Trophoblast cell (in vitro differentiated cells and primary cell): ENCODE measurements at regions not wholly inside any gene's neighbourhood (a gene's known extent, or its start where the extent isn't known, plus 50 kb on each side); places are given as distances from the start of the nearest gene placed in this dataset.

Experiments used
- DNase-seq, 2 donors: peaks; one replicate each; pipeline ENCODE4 v3.0.0-alpha.2; 2016
- H2AFZ ChIP-seq: 2 replicates; pipeline ENCODE4 v1.6.1; 2013; ENCODE audit warnings: low read length, moderate library complexity, mild to moderate bottlenecking; ENCODE audit not compliant: insufficient read depth, poor library complexity
- H2AK5ac ChIP-seq: 2 replicates; pipeline ENCODE4 v1.6.1; 2013; ENCODE audit warnings: mild to moderate bottlenecking, low read length
- H2BK120ac ChIP-seq: 2 replicates; pipeline ENCODE4 v1.6.1; 2013; ENCODE audit warnings: low read length, mild to moderate bottlenecking, moderate library complexity; ENCODE audit not compliant: insufficient read depth, poor library complexity
- H2BK12ac ChIP-seq: 2 replicates; pipeline ENCODE4 v1.6.1; 2013; ENCODE audit warnings: mild to moderate bottlenecking, low read length, moderate library complexity
- H2BK5ac ChIP-seq: 2 replicates; pipeline ENCODE4 v1.6.1; 2013; ENCODE audit warnings: low read length, low read depth, moderate library complexity, mild to moderate bottlenecking; ENCODE audit not compliant: poor library complexity
- H3K14ac ChIP-seq: 2 replicates; pipeline ENCODE4 v1.6.1; 2013; ENCODE audit warnings: mild to moderate bottlenecking, low read length
- H3K18ac ChIP-seq: 2 replicates; pipeline ENCODE4 v1.6.1; 2013; ENCODE audit warnings: mild to moderate bottlenecking, low read length
- H3K23ac ChIP-seq: 2 replicates; pipeline ENCODE4 v1.6.1; 2013; ENCODE audit warnings: low read length
- H3K27ac ChIP-seq: 2 replicates; pipeline ENCODE4 v1.5.1; 2013; ENCODE audit warnings: low read depth, mild to moderate bottlenecking, inconsistent platforms, low read length, moderate library complexity
- H3K27me3 ChIP-seq: 2 replicates; pipeline ENCODE4 v1.6.1; 2013; ENCODE audit warnings: inconsistent platforms, mild to moderate bottlenecking, low read length, moderate library complexity; ENCODE audit not compliant: insufficient read depth
- H3K36me3 ChIP-seq, 2 experiments: 1 replicate in 1 of 2; 2 replicates in 1 of 2; pipeline ENCODE4 v1.6.1; 2013; ENCODE audit warnings: low read length in 2 of 2, mild to moderate bottlenecking in 2 of 2, moderate library complexity in 1 of 2; ENCODE audit not compliant: insufficient read depth in 2 of 2, control insufficient read depth in 1 of 2
- H3K4ac ChIP-seq: 2 replicates; pipeline ENCODE4 v1.6.1; 2013; ENCODE audit warnings: low read depth, mild to moderate bottlenecking, low read length, moderate library complexity
- H3K4me1 ChIP-seq, 2 experiments: 1 replicate in 1 of 2; 2 replicates in 1 of 2; pipeline ENCODE4 v1.6.1; 2013; ENCODE audit warnings: low read length in 2 of 2, mild to moderate bottlenecking in 2 of 2, moderate library complexity in 1 of 2; ENCODE audit not compliant: insufficient read depth in 2 of 2, control insufficient read depth in 1 of 2
- H3K4me2 ChIP-seq: 2 replicates; pipeline ENCODE4 v1.6.1; 2013; ENCODE audit warnings: inconsistent platforms, mild to moderate bottlenecking, low read length, moderate library complexity
- H3K4me3 ChIP-seq: 2 replicates; pipeline ENCODE4 v1.5.1; 2013; ENCODE audit warnings: mild to moderate bottlenecking, low read depth, low read length, inconsistent platforms
- H3K79me1 ChIP-seq: one replicate; pipeline ENCODE4 v1.6.1; 2013; ENCODE audit warnings: low read length
- H3K79me2 ChIP-seq: 2 replicates; pipeline ENCODE4 v1.6.1; 2013; ENCODE audit warnings: low read length, mild to moderate bottlenecking; ENCODE audit not compliant: control insufficient read depth, insufficient read depth, poor library complexity
- H3K9ac ChIP-seq: 2 replicates; pipeline ENCODE4 v1.6.1; 2013; ENCODE audit warnings: mild to moderate bottlenecking, low read length
- H3K9me3 ChIP-seq: 2 replicates; pipeline ENCODE4 v1.6.1; 2013; ENCODE audit warnings: low read depth, mild to moderate bottlenecking, control low read depth, inconsistent platforms, low read length; ENCODE audit not compliant: insufficient read depth
- H4K12ac ChIP-seq: 2 replicates; pipeline ENCODE4 v1.6.1; 2013; ENCODE audit warnings: low read depth, mild to moderate bottlenecking, low read length, moderate library complexity
- H4K8ac ChIP-seq: 2 replicates; pipeline ENCODE4 v1.6.1; 2013; ENCODE audit warnings: low read depth, mild to moderate bottlenecking, low read length, moderate library complexity
- H4K91ac ChIP-seq: one replicate; pipeline ENCODE4 v1.6.1; 2013; ENCODE audit warnings: low read depth, mild to moderate bottlenecking, low read length, moderate library complexity
- WGBS: extraction: QIAGEN DNeasy Blood & Tissue Kit; methylation state at CpG from one replicate; pipeline ENCODE4 v1.1.7; 2013; ENCODE audit warnings: missing lambda C conversion rate; ENCODE audit not compliant: insufficient read length, insufficient coverage; ENCODE audit errors: extremely low coverage; 5-methylcytosine and 5-hydroxymethylcytosine counted together

GRCh38 chr11:107198490-107199007 is 180.3 kb upstream of the GUCY1A2 start:
- Histone ChIP-seq H2AK5ac (no peak overlapping the region), H3K27me3 (no peaks in the 10 kb centered on the region), H2AFZ (no peak overlapping the region), H3K4me3 (no peak overlapping the region), H2BK12ac (no peak overlapping the region), H3K79me2 (no peaks in the 10 kb centered on the region), H4K12ac (no peak overlapping the region), H3K18ac (no peak overlapping the region), H4K8ac (no peak overlapping the region), H3K9ac (no peak overlapping the region), H4K91ac (no peak overlapping the region), H3K14ac (no peak overlapping the region), H3K4ac (no peak overlapping the region), H3K27ac (no peak overlapping the region), H3K4me2 (no peak overlapping the region), H3K9me3 (no peaks in the 10 kb centered on the region), H3K4me1 (no peaks in the 10 kb centered on the region), H2BK120ac (no peak overlapping the region), H3K36me3 (no peaks in the 10 kb centered on the region), H3K23ac (no peak overlapping the region), H2BK5ac (no peak overlapping the region), H3K79me1 (no peaks in the 10 kb centered on the region)
- no CpG with 5 or more reads among the region's 1 CpG for WGBS
- DNase-seq, result no peak

GRCh38 chr11:107197932-107198331 is 179.7 kb upstream of the GUCY1A2 start:
- no peak overlapping the region for H3K9ac ChIP-seq
- H3K9me3 ChIP-seq, result no peaks in the 10 kb centered on the region
- no peak overlapping the region for H2BK5ac ChIP-seq
- H4K91ac ChIP-seq, result no peak overlapping the region
- H4K8ac ChIP-seq, result no peak overlapping the region
- H3K4me1 ChIP-seq, result no peaks in the 10 kb centered on the region
- H3K4ac ChIP-seq, result no peak overlapping the region
- no peak overlapping the region for H2BK12ac ChIP-seq
- DNase-seq, result no peak
- no peaks in the 10 kb centered on the region for H3K36me3 ChIP-seq
- no peak overlapping the region for H3K4me3 ChIP-seq
- no peak overlapping the region for H4K12ac ChIP-seq
- H3K18ac ChIP-seq, result no peak overlapping the region
- WGBS, result no CpG with 5 or more reads among the region's 2 CpGs
- no peak overlapping the region for H3K14ac ChIP-seq
- no peak overlapping the region for H2BK120ac ChIP-seq
- no peaks in the 10 kb centered on the region for H3K27me3 ChIP-seq
- H3K79me1 ChIP-seq, result no peaks in the 10 kb centered on the region
- no peaks in the 10 kb centered on the region for H3K79me2 ChIP-seq
- no peak overlapping the region for H3K23ac ChIP-seq
- H3K4me2 ChIP-seq, result no peak overlapping the region
- no peak overlapping the region for H3K27ac ChIP-seq
- H2AFZ ChIP-seq, result no peak overlapping the region
- H2AK5ac ChIP-seq, result no peak overlapping the region

- no peaks in the 10 kb centered on the region for H3K9me3 ChIP-seq
- H4K91ac ChIP-seq, result no peak overlapping the region
- H3K4me3 ChIP-seq, result no peak overlapping the region
- no peaks in the 10 kb centered on the region for H3K36me3 ChIP-seq
- H3K27ac ChIP-seq, result no peak overlapping the region
- no peak overlapping the region for H4K12ac ChIP-seq
- H3K23ac ChIP-seq, result no peak overlapping the region
- no peak overlapping the region for H3K9ac ChIP-seq
- H2AK5ac ChIP-seq, result no peak overlapping the region
- WGBS, result no CpG with 5 or more reads among the region's 1 CpG
- no peak overlapping the region for H3K4ac ChIP-seq
- H2BK12ac ChIP-seq, result no peak overlapping the region
- H2BK120ac ChIP-seq, result no peak overlapping the region
- no peaks in the 10 kb centered on the region for H3K27me3 ChIP-seq
- H4K8ac ChIP-seq, result no peak overlapping the region
- H3K79me1 ChIP-seq, result no peaks in the 10 kb centered on the region
- no peak overlapping the region for H2BK5ac ChIP-seq
- no peak overlapping the region for H3K18ac ChIP-seq
- H3K4me2 ChIP-seq, result no peak overlapping the region
- H3K14ac ChIP-seq, result no peak overlapping the region
- H3K79me2 ChIP-seq, result no peaks in the 10 kb centered on the region
- no peaks in the 10 kb centered on the region for H3K4me1 ChIP-seq
- no peak overlapping the region for H2AFZ ChIP-seq
- no peak for DNase-seq
These were observed 178.5 kb upstream of the GUCY1A2 start for GRCh38 chr11:107196732-107197131.

GRCh38 chr11:107184986-107185385 is 166.7 kb upstream of the GUCY1A2 start:
- H3K27me3 ChIP-seq, result no peaks in the 10 kb centered on the region
- no peak overlapping the region for H4K12ac ChIP-seq
- no peak overlapping the region for H3K18ac ChIP-seq
- H3K4me3 ChIP-seq, result no peak overlapping the region
- H2BK12ac ChIP-seq, result no peak overlapping the region
- no peak overlapping the region for H3K14ac ChIP-seq
- no peaks in the 10 kb centered on the region for H3K4me1 ChIP-seq
- no peaks in the 10 kb centered on the region for H3K79me2 ChIP-seq
- no peak overlapping the region for H4K8ac ChIP-seq
- H3K27ac ChIP-seq, result no peak overlapping the region
- H3K36me3 ChIP-seq, result no peaks in the 10 kb centered on the region
- H3K9ac ChIP-seq, result no peak overlapping the region
- H3K23ac ChIP-seq, result no peak overlapping the region
- no peak for DNase-seq
- H2BK120ac ChIP-seq, result no peak overlapping the region
- no peak overlapping the region for H2AK5ac ChIP-seq
- H3K9me3 ChIP-seq, result no peaks in the 10 kb centered on the region
- H2AFZ ChIP-seq, result no peak overlapping the region
- no peak overlapping the region for H3K4ac ChIP-seq
- no peak overlapping the region for H2BK5ac ChIP-seq
- H3K79me1 ChIP-seq, result no peaks in the 10 kb centered on the region
- H3K4me2 ChIP-seq, result no peak overlapping the region
- no peak overlapping the region for H4K91ac ChIP-seq
